GM23338 (cell line): ENCODE measurements at regions not wholly inside any gene's neighbourhood (a gene's known extent, or its start where the extent isn't known, plus 50 kb on each side); places are given as distances from the start of the nearest gene placed in this dataset.

ENCODE experiments used
- ATAC-seq: fragments of 200-7000 bp; cut with Tn5 transposase; 3 replicates; pipeline ENCODE4 v1.9.1; 2020
- DNase-seq: peaks from one replicate; pipeline ENCODE4 v3.0.0-alpha.2; 2015; ENCODE audit warnings: low spot score
- H2AFZ ChIP-seq: fragments of 200-600 bp; sonication (generic); 2 replicates; pipeline ENCODE4 v1.8.0; 2016; ENCODE audit warnings: antibody characterized with exemption, mild to moderate bottlenecking, moderate library complexity
- H3F3A ChIP-seq: fragments of 200-600 bp; sonication (generic); replicated peaks from 2 replicates; pipeline ENCODE4 v1.8.0; 2017; ENCODE audit warnings: antibody characterized with exemption, mixed run types, low read depth
- H3K27ac ChIP-seq: fragments of 200-600 bp; sonication (generic); 2 replicates; pipeline ENCODE4 v1.6.1; 2016; ENCODE audit warnings: low read depth
- H3K27me3 ChIP-seq: fragments of 200-600 bp; sonication (generic); 2 replicates; pipeline ENCODE4 v1.8.0; 2016; ENCODE audit warnings: mild to moderate bottlenecking, mixed run types, moderate library complexity; ENCODE audit not compliant: insufficient read depth
- H3K36me3 ChIP-seq: fragments of 200-600 bp; sonication (generic); 2 replicates; pipeline ENCODE4 v1.8.0; 2016; ENCODE audit warnings: mild to moderate bottlenecking; ENCODE audit not compliant: insufficient read depth
- H3K4me1 ChIP-seq: fragments of 200-600 bp; sonication (generic); 2 replicates; pipeline ENCODE4 v1.8.0; 2016; ENCODE audit warnings: mild to moderate bottlenecking, moderate library complexity; ENCODE audit not compliant: insufficient read depth
- H3K4me2 ChIP-seq: fragments of 200-600 bp; sonication (generic); 2 replicates; pipeline ENCODE4 v1.7.1; 2017; ENCODE audit warnings: mixed run types
- H3K4me3 ChIP-seq: fragments of 200-600 bp; sonication (generic); 2 replicates; pipeline ENCODE4 v1.6.1; 2016; ENCODE audit warnings: mixed run types
- H3K79me2 ChIP-seq: fragments of 200-600 bp; sonication (generic); replicated peaks from 2 replicates; pipeline ENCODE4 v1.8.0; 2017; ENCODE audit warnings: mild to moderate bottlenecking; ENCODE audit not compliant: insufficient read depth
- H3K9me2 ChIP-seq: fragments of 200-600 bp; sonication (generic); 2 replicates; pipeline ENCODE4 v1.8.0; 2017; ENCODE audit not compliant: insufficient read depth
- H4K20me1 ChIP-seq: fragments of 200-600 bp; sonication (generic); replicated peaks from 2 replicates; pipeline ENCODE4 v1.8.0; 2017; ENCODE audit warnings: mild to moderate bottlenecking; ENCODE audit not compliant: insufficient read depth
- H3K27ac Mint-ChIP-seq: 2 replicates; pipeline ENCODE4 v1.8.0; 2020; ENCODE audit warnings: inconsistent platforms, mild to moderate bottlenecking, moderate library complexity, mixed read lengths
- H3K27me3 Mint-ChIP-seq: 3 replicates; pipeline ENCODE4 v1.8.0; 2022; ENCODE audit warnings: low read depth, mild to moderate bottlenecking, moderate library complexity, mixed read lengths, inconsistent platforms; ENCODE audit not compliant: insufficient read depth, poor library complexity
- H3K36me3 Mint-ChIP-seq: 3 replicates; pipeline ENCODE4 v1.8.0; 2021; ENCODE audit warnings: low read depth, mild to moderate bottlenecking, inconsistent platforms, moderate library complexity, mixed read lengths
- H3K4me1 Mint-ChIP-seq: 3 replicates; pipeline ENCODE4 v1.8.0; 2020; ENCODE audit warnings: mild to moderate bottlenecking, inconsistent platforms, mixed read lengths
- H3K4me3 Mint-ChIP-seq: 3 replicates; pipeline ENCODE4 v1.8.0; 2021; ENCODE audit warnings: moderate library complexity, mild to moderate bottlenecking, inconsistent platforms, mixed read lengths
- H3K9me3 Mint-ChIP-seq: 3 replicates; pipeline ENCODE4 v1.8.0; 2020; ENCODE audit warnings: moderate library complexity, mild to moderate bottlenecking, inconsistent platforms, mixed read lengths
- CREB1 ChIP-seq: fragments of 250-450 bp; sonication (Bioruptor Pico); IDR thresholded peaks from 2 replicates; pipeline ENCODE4 v1.5.0; 2020; ENCODE audit warnings: low read depth, mild to moderate bottlenecking, moderate library complexity
- EZH2 ChIP-seq: fragments of 200-600 bp; sonication (generic); IDR thresholded peaks from one replicate; pipeline ENCODE4 v1.8.0; 2017; ENCODE audit warnings: antibody characterized with exemption, mild to moderate bottlenecking, low read depth; ENCODE audit not compliant: unreplicated experiment
- JUNB ChIP-seq: IDR thresholded peaks from one replicate; pipeline ENCODE4 v1.6.1; 2016; ENCODE audit warnings: antibody characterized with exemption; ENCODE audit not compliant: unreplicated experiment
- POLR2AphosphoS5 ChIP-seq: IDR thresholded peaks from 2 replicates; pipeline ENCODE4 v1.6.1; 2016; ENCODE audit warnings: antibody characterized with exemption, low read depth
- ZNF331 ChIP-seq: fragments of 250-450 bp; sonication (Bioruptor Pico); IDR thresholded peaks from 2 replicates; pipeline ENCODE4 v1.5.0; 2020; ENCODE audit warnings: low read depth, mild to moderate bottlenecking, moderate library complexity
- TF ChIP-seq, protein P1 (sequence below), 2 experiments: fragments of 200-600 bp in 1 of 2; sonication (generic) in 1 of 2; conservative IDR thresholded peaks; 2 replicates each; pipeline versions ENCODE4 v1.5.1 to v1.6.1; 2016 to 2017; ENCODE audit warnings: antibody characterized with exemption in 2 of 2, low read depth in 2 of 2, mild to moderate bottlenecking in 2 of 2, moderate library complexity in 1 of 2
- TF ChIP-seq, protein P2 (sequence below): IDR thresholded peaks from 2 replicates; pipeline ENCODE4 v1.6.1; 2016; ENCODE audit warnings: antibody characterized with exemption
- TF ChIP-seq, protein P3 (sequence below): IDR thresholded peaks from one replicate; pipeline ENCODE4 v1.6.1; 2018; ENCODE audit warnings: antibody characterized with exemption; ENCODE audit not compliant: unreplicated experiment
- TF ChIP-seq, protein P4 (sequence below): fragments of 250-450 bp; sonication (Bioruptor Pico); IDR thresholded peaks from 2 replicates; pipeline ENCODE4 v1.5.0; 2020; ENCODE audit warnings: mild to moderate bottlenecking, moderate library complexity

DNA sequence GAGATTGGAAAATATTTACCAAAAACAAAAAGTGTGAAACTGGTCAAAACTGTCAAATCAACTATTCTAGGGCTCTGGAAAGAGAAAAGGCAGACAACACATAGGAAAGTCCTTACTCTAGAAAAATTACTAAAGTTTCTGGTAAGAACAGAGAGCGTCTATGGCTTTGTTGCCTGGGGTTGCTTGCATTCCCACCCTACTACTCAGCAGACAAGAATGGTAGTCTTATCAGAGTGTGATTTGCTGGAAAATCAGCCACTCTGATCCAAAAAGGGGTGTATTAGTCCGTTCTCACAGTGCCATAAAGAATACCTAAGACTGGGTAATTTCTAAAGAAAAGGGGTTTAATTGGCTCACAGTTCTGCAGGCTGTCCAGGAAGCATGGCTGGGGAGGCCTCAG is 50.3 kb upstream of the CDH20 start:
- no peak for DNase-seq
- no peak overlapping the region for H3K4me2 ChIP-seq
- no peaks in the 10 kb centered on the region for H3F3A ChIP-seq
- no peaks in the 10 kb centered on the region for H3K79me2 ChIP-seq
- no peak for ATAC-seq
- Mint-ChIP-seq H3K27me3 (no peaks in the 10 kb centered on the region), H3K4me3 (no peak overlapping the region), H3K9me3 (peaks cover 20% of the 10 kb centered on the region), H3K36me3 (peaks cover 7% of the 10 kb centered on the region; the same call in 2 of the 3 replicates), H3K4me1 (peaks cover 12% of the 10 kb centered on the region), H3K27ac (no peak overlapping the region)
- no peaks in the 10 kb centered on the region for H3K27me3 ChIP-seq
- H3K36me3 ChIP-seq = no peaks in the 10 kb centered on the region
- H2AFZ ChIP-seq = no peak overlapping the region
- TF ChIP-seq, protein P1, sequence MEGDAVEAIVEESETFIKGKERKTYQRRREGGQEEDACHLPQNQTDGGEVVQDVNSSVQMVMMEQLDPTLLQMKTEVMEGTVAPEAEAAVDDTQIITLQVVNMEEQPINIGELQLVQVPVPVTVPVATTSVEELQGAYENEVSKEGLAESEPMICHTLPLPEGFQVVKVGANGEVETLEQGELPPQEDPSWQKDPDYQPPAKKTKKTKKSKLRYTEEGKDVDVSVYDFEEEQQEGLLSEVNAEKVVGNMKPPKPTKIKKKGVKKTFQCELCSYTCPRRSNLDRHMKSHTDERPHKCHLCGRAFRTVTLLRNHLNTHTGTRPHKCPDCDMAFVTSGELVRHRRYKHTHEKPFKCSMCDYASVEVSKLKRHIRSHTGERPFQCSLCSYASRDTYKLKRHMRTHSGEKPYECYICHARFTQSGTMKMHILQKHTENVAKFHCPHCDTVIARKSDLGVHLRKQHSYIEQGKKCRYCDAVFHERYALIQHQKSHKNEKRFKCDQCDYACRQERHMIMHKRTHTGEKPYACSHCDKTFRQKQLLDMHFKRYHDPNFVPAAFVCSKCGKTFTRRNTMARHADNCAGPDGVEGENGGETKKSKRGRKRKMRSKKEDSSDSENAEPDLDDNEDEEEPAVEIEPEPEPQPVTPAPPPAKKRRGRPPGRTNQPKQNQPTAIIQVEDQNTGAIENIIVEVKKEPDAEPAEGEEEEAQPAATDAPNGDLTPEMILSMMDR (conservative IDR thresholded peaks at IDR 0.05; ENCODE audit: low read depth in 2 of 2) = no peak
- TF ChIP-seq, protein P2, sequence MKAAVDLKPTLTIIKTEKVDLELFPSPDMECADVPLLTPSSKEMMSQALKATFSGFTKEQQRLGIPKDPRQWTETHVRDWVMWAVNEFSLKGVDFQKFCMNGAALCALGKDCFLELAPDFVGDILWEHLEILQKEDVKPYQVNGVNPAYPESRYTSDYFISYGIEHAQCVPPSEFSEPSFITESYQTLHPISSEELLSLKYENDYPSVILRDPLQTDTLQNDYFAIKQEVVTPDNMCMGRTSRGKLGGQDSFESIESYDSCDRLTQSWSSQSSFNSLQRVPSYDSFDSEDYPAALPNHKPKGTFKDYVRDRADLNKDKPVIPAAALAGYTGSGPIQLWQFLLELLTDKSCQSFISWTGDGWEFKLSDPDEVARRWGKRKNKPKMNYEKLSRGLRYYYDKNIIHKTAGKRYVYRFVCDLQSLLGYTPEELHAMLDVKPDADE = no peak
- TF ChIP-seq EZH2 (no peak), JUNB (no peak), POLR2AphosphoS5 (no peak), ZNF331 (CRISPR knock-in tag) (no peak), CREB1 (CRISPR knock-in tag) (no peak)
- TF ChIP-seq, protein P3, sequence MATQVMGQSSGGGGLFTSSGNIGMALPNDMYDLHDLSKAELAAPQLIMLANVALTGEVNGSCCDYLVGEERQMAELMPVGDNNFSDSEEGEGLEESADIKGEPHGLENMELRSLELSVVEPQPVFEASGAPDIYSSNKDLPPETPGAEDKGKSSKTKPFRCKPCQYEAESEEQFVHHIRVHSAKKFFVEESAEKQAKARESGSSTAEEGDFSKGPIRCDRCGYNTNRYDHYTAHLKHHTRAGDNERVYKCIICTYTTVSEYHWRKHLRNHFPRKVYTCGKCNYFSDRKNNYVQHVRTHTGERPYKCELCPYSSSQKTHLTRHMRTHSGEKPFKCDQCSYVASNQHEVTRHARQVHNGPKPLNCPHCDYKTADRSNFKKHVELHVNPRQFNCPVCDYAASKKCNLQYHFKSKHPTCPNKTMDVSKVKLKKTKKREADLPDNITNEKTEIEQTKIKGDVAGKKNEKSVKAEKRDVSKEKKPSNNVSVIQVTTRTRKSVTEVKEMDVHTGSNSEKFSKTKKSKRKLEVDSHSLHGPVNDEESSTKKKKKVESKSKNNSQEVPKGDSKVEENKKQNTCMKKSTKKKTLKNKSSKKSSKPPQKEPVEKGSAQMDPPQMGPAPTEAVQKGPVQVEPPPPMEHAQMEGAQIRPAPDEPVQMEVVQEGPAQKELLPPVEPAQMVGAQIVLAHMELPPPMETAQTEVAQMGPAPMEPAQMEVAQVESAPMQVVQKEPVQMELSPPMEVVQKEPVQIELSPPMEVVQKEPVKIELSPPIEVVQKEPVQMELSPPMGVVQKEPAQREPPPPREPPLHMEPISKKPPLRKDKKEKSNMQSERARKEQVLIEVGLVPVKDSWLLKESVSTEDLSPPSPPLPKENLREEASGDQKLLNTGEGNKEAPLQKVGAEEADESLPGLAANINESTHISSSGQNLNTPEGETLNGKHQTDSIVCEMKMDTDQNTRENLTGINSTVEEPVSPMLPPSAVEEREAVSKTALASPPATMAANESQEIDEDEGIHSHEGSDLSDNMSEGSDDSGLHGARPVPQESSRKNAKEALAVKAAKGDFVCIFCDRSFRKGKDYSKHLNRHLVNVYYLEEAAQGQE = no peak
- TF ChIP-seq, protein P4, sequence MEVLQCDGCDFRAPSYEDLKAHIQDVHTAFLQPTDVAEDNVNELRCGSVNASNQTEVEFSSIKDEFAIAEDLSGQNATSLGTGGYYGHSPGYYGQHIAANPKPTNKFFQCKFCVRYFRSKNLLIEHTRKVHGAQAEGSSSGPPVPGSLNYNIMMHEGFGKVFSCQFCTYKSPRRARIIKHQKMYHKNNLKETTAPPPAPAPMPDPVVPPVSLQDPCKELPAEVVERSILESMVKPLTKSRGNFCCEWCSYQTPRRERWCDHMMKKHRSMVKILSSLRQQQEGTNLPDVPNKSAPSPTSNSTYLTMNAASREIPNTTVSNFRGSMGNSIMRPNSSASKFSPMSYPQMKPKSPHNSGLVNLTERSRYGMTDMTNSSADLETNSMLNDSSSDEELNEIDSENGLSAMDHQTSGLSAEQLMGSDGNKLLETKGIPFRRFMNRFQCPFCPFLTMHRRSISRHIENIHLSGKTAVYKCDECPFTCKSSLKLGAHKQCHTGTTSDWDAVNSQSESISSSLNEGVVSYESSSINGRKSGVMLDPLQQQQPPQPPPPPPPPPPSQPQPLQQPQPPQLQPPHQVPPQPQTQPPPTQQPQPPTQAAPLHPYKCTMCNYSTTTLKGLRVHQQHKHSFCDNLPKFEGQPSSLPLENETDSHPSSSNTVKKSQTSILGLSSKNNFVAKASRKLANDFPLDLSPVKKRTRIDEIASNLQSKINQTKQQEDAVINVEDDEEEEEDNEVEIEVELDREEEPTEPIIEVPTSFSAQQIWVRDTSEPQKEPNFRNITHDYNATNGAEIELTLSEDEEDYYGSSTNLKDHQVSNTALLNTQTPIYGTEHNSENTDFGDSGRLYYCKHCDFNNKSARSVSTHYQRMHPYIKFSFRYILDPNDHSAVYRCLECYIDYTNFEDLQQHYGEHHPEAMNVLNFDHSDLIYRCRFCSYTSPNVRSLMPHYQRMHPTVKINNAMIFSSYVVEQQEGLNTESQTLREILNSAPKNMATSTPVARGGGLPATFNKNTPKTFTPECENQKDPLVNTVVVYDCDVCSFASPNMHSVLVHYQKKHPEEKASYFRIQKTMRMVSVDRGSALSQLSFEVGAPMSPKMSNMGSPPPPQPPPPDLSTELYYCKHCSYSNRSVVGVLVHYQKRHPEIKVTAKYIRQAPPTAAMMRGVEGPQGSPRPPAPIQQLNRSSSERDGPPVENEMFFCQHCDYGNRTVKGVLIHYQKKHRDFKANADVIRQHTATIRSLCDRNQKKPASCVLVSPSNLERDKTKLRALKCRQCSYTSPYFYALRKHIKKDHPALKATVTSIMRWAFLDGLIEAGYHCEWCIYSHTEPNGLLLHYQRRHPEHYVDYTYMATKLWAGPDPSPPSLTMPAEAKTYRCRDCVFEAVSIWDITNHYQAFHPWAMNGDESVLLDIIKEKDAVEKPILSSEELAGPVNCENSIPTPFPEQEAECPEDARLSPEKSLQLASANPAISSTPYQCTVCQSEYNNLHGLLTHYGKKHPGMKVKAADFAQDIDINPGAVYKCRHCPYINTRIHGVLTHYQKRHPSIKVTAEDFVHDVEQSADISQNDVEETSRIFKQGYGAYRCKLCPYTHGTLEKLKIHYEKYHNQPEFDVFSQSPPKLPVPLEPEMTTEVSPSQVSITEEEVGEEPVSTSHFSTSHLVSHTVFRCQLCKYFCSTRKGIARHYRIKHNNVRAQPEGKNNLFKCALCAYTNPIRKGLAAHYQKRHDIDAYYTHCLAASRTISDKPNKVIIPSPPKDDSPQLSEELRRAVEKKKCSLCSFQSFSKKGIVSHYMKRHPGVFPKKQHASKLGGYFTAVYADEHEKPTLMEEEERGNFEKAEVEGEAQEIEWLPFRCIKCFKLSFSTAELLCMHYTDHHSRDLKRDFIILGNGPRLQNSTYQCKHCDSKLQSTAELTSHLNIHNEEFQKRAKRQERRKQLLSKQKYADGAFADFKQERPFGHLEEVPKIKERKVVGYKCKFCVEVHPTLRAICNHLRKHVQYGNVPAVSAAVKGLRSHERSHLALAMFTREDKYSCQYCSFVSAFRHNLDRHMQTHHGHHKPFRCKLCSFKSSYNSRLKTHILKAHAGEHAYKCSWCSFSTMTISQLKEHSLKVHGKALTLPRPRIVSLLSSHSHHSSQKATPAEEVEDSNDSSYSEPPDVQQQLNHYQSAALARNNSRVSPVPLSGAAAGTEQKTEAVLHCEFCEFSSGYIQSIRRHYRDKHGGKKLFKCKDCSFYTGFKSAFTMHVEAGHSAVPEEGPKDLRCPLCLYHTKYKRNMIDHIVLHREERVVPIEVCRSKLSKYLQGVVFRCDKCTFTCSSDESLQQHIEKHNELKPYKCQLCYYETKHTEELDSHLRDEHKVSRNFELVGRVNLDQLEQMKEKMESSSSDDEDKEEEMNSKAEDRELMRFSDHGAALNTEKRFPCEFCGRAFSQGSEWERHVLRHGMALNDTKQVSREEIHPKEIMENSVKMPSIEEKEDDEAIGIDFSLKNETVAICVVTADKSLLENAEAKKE = no peak
- H3K4me1 ChIP-seq = peaks cover 10% of the 10 kb centered on the region; the same call in 1 of the 2 replicates
- no peaks in the 10 kb centered on the region for H3K9me2 ChIP-seq
- no peaks in the 10 kb centered on the region for H4K20me1 ChIP-seq
- H3K4me3 ChIP-seq = no peak overlapping the region
- no peak overlapping the region for H3K27ac ChIP-seq
